ENCODE measurements at regions not wholly inside any gene's neighbourhood (a gene's known extent, or its start where the extent isn't known, plus 50 kb on each side); places are given as distances from the start of the nearest gene placed in this dataset.

GRCh38 chr12:24088751-24089509 is 139.5 kb upstream of the SOX5 start:
- TF ChIP-seq ZBTB17 (CRISPR knock-in tag; IDR thresholded peaks at IDR 0.05), result no peak
- no peak for TF ChIP-seq MAFF (IDR thresholded peaks at IDR 0.05; ENCODE audit: low read length)
- no peak for TF ChIP-seq SOX6 (IDR thresholded peaks at IDR 0.05)
- no peak for TF ChIP-seq RFX1 (IDR thresholded peaks at IDR 0.05)
- TF ChIP-seq FOXM1 (IDR thresholded peaks at IDR 0.05; ENCODE audit: low read depth), result no peak
- no peak for TF ChIP-seq FOXM1 (CRISPR knock-in tag; IDR thresholded peaks at IDR 0.05; ENCODE audit: low read depth)
- TF ChIP-seq PCBP1 (IDR thresholded peaks at IDR 0.05; ENCODE audit: low read depth, low read length, poor library complexity, severe bottlenecking), result no peak
- no peak for TF ChIP-seq CTCF (IDR thresholded peaks at IDR 0.05 in 2 of 3, conservative IDR thresholded peaks at IDR 0.05 in 1 of 3; ENCODE audit: insufficient read depth in 2 of 3, low read depth in 1 of 3, low read length in 3 of 3)
- TF ChIP-seq POLR2A (conservative IDR thresholded peaks at IDR 0.05), result no peak
- no peak for TF ChIP-seq FOXA3 (CRISPR knock-in tag; conservative IDR thresholded peaks at IDR 0.05 in 1 of 2, IDR thresholded peaks at IDR 0.05 in 1 of 2)
- TF ChIP-seq TEAD4 (IDR thresholded peaks at IDR 0.05; ENCODE audit: low read length), result no peak
- no peak for TF ChIP-seq TEAD4 (CRISPR knock-in tag; IDR thresholded peaks at IDR 0.05; ENCODE audit: borderline replicate concordance)
- no peak for TF ChIP-seq TBL1XR1 (IDR thresholded peaks at IDR 0.05; ENCODE audit: low read length in 2 of 2)
